Osteoblast (primary cell): ENCODE measurements at regions not wholly inside any gene's neighbourhood (a gene's known extent, or its start where the extent isn't known, plus 50 kb on each side); places are given as distances from the start of the nearest gene placed in this dataset.
A peak's percentile ranks its signal among the peaks of the same experiment; 100 is the strongest.

ENCODE experiments used
- DNase-seq: peaks from one replicate; pipeline ENCODE4 v3.0.0; 2011; ENCODE audit warnings: low spot score, mixed read lengths; ENCODE audit not compliant: insufficient read length; ENCODE audit errors: missing footprints
- H2AFZ ChIP-seq: 2 replicates; pipeline ENCODE4 v1.6.0; 2011; ENCODE audit warnings: mild to moderate bottlenecking, low read length
- H3K27ac ChIP-seq: 2 replicates; pipeline ENCODE4 v1.5.1; 2011; ENCODE audit warnings: mild to moderate bottlenecking, low read depth, low read length, moderate library complexity
- H3K27me3 ChIP-seq: 2 replicates; pipeline ENCODE4 v1.6.0; 2012; ENCODE audit warnings: mild to moderate bottlenecking, control low read depth, inconsistent platforms, low read length, moderate library complexity; ENCODE audit not compliant: insufficient read depth
- H3K36me3 ChIP-seq: 2 replicates; pipeline ENCODE4 v1.5.1; 2011; ENCODE audit warnings: mild to moderate bottlenecking, low read length, control low read depth, moderate library complexity; ENCODE audit not compliant: insufficient read depth
- H3K4me1 ChIP-seq: 2 replicates; pipeline ENCODE4 v1.5.1; 2011; ENCODE audit warnings: mild to moderate bottlenecking, low read length, control low read depth, moderate library complexity; ENCODE audit not compliant: insufficient read depth
- H3K4me2 ChIP-seq: 2 replicates; pipeline ENCODE4 v1.6.0; 2011; ENCODE audit warnings: mild to moderate bottlenecking, low read length; ENCODE audit not compliant: insufficient read depth
- H3K4me3 ChIP-seq: fragments of 200-600 bp; sonication (generic); 3 replicates; pipeline ENCODE4 v1.5.1; 2012; ENCODE audit warnings: mild to moderate bottlenecking, low read length, inconsistent platforms; ENCODE audit not compliant: insufficient read depth
- H3K79me2 ChIP-seq: 2 replicates; pipeline ENCODE4 v1.6.0; 2012; ENCODE audit warnings: mild to moderate bottlenecking, low read length, control low read depth, inconsistent platforms; ENCODE audit not compliant: insufficient read depth
- H3K9me3 ChIP-seq: 2 replicates; pipeline ENCODE4 v1.5.1; 2011; ENCODE audit warnings: low read depth, low read length, control low read depth
- H4K20me1 ChIP-seq: 2 replicates; pipeline ENCODE4 v1.6.0; 2012; ENCODE audit warnings: mild to moderate bottlenecking, low read length, control low read depth; ENCODE audit not compliant: insufficient read depth
- TF ChIP-seq, protein P1 (sequence below): IDR thresholded peaks from 2 replicates; pipeline ENCODE4 v1.5.1; 2011; ENCODE audit warnings: mild to moderate bottlenecking, low read depth, low read length, moderate library complexity; ENCODE audit errors: extremely low read depth

DNA sequence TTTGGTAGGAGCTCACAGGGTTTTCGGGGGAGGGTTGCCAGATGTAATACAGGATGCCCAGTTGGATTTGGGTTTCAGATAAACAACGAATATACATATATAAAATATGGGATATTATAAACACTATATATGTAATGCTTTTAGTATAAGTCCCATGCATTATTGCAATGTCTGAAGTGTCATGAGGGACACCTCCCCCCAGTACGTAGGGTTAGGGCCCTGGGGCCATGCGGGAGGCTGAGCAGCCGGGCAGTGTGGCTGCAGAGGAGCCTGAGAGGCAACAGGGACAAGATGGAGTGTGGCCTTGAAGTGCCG, 148.9 kb downstream of the SMAD6 start:
- TF ChIP-seq, protein P1, sequence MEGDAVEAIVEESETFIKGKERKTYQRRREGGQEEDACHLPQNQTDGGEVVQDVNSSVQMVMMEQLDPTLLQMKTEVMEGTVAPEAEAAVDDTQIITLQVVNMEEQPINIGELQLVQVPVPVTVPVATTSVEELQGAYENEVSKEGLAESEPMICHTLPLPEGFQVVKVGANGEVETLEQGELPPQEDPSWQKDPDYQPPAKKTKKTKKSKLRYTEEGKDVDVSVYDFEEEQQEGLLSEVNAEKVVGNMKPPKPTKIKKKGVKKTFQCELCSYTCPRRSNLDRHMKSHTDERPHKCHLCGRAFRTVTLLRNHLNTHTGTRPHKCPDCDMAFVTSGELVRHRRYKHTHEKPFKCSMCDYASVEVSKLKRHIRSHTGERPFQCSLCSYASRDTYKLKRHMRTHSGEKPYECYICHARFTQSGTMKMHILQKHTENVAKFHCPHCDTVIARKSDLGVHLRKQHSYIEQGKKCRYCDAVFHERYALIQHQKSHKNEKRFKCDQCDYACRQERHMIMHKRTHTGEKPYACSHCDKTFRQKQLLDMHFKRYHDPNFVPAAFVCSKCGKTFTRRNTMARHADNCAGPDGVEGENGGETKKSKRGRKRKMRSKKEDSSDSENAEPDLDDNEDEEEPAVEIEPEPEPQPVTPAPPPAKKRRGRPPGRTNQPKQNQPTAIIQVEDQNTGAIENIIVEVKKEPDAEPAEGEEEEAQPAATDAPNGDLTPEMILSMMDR: no peak
- Histone ChIP-seq H3K4me3 (no peak overlapping the region), H3K79me2 (peaks cover 54% of the 10 kb centered on the region), H3K27me3 (no peaks in the 10 kb centered on the region), H3K27ac (peak overlapping the region; percentile 50), H3K4me1 (peaks cover 21% of the 10 kb centered on the region), H3K36me3 (no peaks in the 10 kb centered on the region), H3K9me3 (no peaks in the 10 kb centered on the region), H3K4me2 (peak overlapping the region; percentile 23), H2AFZ (peak overlapping the region; percentile 70), H4K20me1 (no peaks in the 10 kb centered on the region)
- DNase-seq: no peak

GRCh38 chr15:66851311-66852063, 149.5 kb downstream of the SMAD6 start:
- peak overlapping the region; percentile 76 for H2AFZ ChIP-seq
- H3K4me2 ChIP-seq: peak overlapping the region; percentile 23

DNA sequence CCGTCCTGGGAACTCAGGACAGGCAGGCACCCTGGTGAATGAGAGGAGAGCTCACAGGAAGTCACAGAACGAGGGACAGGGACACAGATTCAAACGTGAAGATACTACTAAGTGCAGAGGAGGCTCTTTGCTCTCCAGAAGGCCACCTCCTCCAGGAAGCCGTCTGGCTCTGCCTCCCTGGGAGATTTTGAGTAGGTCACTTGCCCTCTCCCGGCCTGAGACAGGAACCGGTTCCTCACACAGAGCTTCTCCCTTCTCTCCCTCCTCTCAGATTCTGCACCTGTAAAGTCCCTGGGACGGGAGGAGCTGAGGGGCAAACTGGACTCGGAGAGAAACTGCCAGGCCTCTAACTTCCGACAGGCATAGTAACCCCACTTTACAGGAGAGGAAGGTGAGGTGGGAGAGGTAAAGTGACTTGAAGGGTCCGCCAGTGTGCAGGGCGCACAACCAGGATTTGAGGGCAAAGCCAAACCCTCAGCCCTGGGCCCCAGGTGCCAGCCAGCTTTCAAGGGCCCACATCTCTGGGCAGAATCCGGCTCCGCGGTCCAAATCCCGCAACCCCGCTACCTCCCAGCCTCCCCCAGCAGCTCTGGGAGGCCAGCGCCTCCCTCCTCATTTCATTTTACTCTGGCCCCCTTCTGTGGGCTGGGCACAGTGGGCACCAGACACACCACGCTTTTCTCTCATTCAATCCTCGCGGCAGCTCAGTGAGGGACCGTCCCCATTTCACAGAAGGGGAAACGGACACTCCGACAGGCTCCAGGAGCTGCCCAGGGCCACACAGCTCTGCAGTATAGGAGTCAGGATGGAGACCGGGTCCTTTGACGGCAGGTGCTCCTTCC, 150.2 kb downstream of the SMAD6 start:
- H3K4me2 ChIP-seq: no peak overlapping the region
- H3K79me2 ChIP-seq: peaks cover 52% of the 10 kb centered on the region
- no peaks in the 10 kb centered on the region for H3K36me3 ChIP-seq
- DNase-seq: no peak
- peaks cover 21% of the 10 kb centered on the region for H3K4me1 ChIP-seq
- peak overlapping the region; percentile 36 for H2AFZ ChIP-seq
- H3K27ac ChIP-seq: peak overlapping the region; percentile 50
- TF ChIP-seq, protein P1: no peak
- no peak overlapping the region for H3K4me3 ChIP-seq
- H3K27me3 ChIP-seq: no peaks in the 10 kb centered on the region
- no peaks in the 10 kb centered on the region for H3K9me3 ChIP-seq
- H4K20me1 ChIP-seq: no peaks in the 10 kb centered on the region

More at GRCh38 chr15:66851311-66852063, 149.5 kb downstream of the SMAD6 start:
- H3K4me3 ChIP-seq: no peak overlapping the region
- no peaks in the 10 kb centered on the region for H3K27me3 ChIP-seq
- peak; percentile 98 for DNase-seq
- peaks cover 21% of the 10 kb centered on the region for H3K4me1 ChIP-seq
- TF ChIP-seq, protein P1: peak; percentile 81
- no peaks in the 10 kb centered on the region for H3K9me3 ChIP-seq
- H4K20me1 ChIP-seq: no peaks in the 10 kb centered on the region
- H3K36me3 ChIP-seq: no peaks in the 10 kb centered on the region
- H3K27ac ChIP-seq: peak overlapping the region; percentile 50
- peaks cover 52% of the 10 kb centered on the region for H3K79me2 ChIP-seq
